ENCODE measurements at regions not wholly inside any gene's neighbourhood (a gene's known extent, or its start where the extent isn't known, plus 50 kb on each side); places are given as distances from the start of the nearest gene placed in this dataset.

- H3K4me2 ChIP-seq (ENCODE audit: low read depth, low read length): no peak overlapping the region
- H3K36me3 ChIP-seq (ENCODE audit: control insufficient read depth, insufficient read depth, low read length): no peaks in the 10 kb centered on the region; the same call in none of the 2 replicates
- H3K9me1 ChIP-seq (ENCODE audit: insufficient read depth, low read length): peaks cover 4% of the 10 kb centered on the region; the same call in 1 of the 2 replicates
- H2BK20ac ChIP-seq (ENCODE audit: low read depth, low read length): no peak overlapping the region
- H3K9me3 ChIP-seq (ENCODE audit: control insufficient read depth, insufficient read depth, low read length): no peaks in the 10 kb centered on the region
- no peaks in the 10 kb centered on the region for H3K27me3 ChIP-seq (ENCODE audit: control insufficient read depth, insufficient read depth, low read length)
- H4K8ac ChIP-seq (ENCODE audit: low read depth in 2 of 2, low read length in 2 of 2): no peak overlapping the region
- H4K20me1 ChIP-seq (ENCODE audit: insufficient read depth, low read length): no peaks in the 10 kb centered on the region
- WGBS, 2 experiments (ENCODE audit: extremely low coverage in 2 of 2, insufficient read length in 1 of 2): no CpG with 5 or more reads among the region's 3 CpGs
- H3K4ac ChIP-seq (ENCODE audit: low read depth, low read length): no peak overlapping the region
- no peak overlapping the region for H4K91ac ChIP-seq (ENCODE audit: insufficient read depth, low read depth, low read length)
- in situ Hi-C loops (cut with MboI; ENCODE audit: low sequenced_read_pairs) (no loop called here), dilution Hi-C loops (cut with HindIII; ENCODE audit: low sequenced_read_pairs, unreplicated experiment) (no loop called here), intact Hi-C loops (cut with micrococcal nuclease) (no loop called here)
- no TSS peak for BruUV-seq (replicated peaks)
- 0 out of 2 replicates have a peak, but pooled peaks cover 1% of the 10 kb centered on the region for H3K4me1 ChIP-seq (ENCODE audit: control insufficient read depth, insufficient read depth, low read length)
- no peak overlapping the region for H3K56ac ChIP-seq (ENCODE audit: extremely low read depth, insufficient read depth, low read length)
- H4K5ac ChIP-seq (ENCODE audit: low read depth, low read length): no peak overlapping the region
- H3K14ac ChIP-seq (replicated peaks; ENCODE audit: low read depth, low read length): no peak overlapping the region
- no peak overlapping the region for H2AK9ac ChIP-seq (replicated peaks; ENCODE audit: low read depth, low read length, poor library complexity)
- ChIA-PET CTCF (no interaction called here), POLR2A (ENCODE audit: unreplicated experiment) (no interaction called here)
- no peak overlapping the region for H2BK120ac ChIP-seq (ENCODE audit: low read depth, low read length)
- H3K9ac ChIP-seq (ENCODE audit: low read depth, low read length): no peak overlapping the region
- no peak overlapping the region for H2AK5ac ChIP-seq (ENCODE audit: low read depth, low read length)
- DNase-seq (no peak), ATAC-seq (ENCODE audit: low read depth) (no peak)
- no peak overlapping the region for H2BK5ac ChIP-seq (ENCODE audit: low read depth, low read length, poor library complexity, severe bottlenecking)
- TF ChIP-seq, protein P1, sequence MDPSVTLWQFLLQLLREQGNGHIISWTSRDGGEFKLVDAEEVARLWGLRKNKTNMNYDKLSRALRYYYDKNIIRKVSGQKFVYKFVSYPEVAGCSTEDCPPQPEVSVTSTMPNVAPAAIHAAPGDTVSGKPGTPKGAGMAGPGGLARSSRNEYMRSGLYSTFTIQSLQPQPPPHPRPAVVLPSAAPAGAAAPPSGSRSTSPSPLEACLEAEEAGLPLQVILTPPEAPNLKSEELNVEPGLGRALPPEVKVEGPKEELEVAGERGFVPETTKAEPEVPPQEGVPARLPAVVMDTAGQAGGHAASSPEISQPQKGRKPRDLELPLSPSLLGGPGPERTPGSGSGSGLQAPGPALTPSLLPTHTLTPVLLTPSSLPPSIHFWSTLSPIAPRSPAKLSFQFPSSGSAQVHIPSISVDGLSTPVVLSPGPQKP (IDR thresholded peaks at IDR 0.05; ENCODE audit: borderline replicate concordance, low read depth, low read length): no peak
- TF ChIP-seq RCOR1 (IDR thresholded peaks at IDR 0.05; ENCODE audit: insufficient replicate concordance, low read length) (no peak), CHD1 (IDR thresholded peaks at IDR 0.05; ENCODE audit: low read depth, low read length) (no peak), BHLHE40 (IDR thresholded peaks at IDR 0.05; ENCODE audit: low read depth, low read length) (no peak), FOS (IDR thresholded peaks at IDR 0.05; ENCODE audit: low read depth, low read length) (no peak), CEBPB (IDR thresholded peaks at IDR 0.05; ENCODE audit: low read depth, low read length) (no peak), RFX5 (IDR thresholded peaks at IDR 0.05; ENCODE audit: low read depth, low read length) (no peak), MXI1 (IDR thresholded peaks at IDR 0.05; ENCODE audit: borderline replicate concordance, low read depth, low read length) (no peak)
- TF ChIP-seq, protein P2, sequence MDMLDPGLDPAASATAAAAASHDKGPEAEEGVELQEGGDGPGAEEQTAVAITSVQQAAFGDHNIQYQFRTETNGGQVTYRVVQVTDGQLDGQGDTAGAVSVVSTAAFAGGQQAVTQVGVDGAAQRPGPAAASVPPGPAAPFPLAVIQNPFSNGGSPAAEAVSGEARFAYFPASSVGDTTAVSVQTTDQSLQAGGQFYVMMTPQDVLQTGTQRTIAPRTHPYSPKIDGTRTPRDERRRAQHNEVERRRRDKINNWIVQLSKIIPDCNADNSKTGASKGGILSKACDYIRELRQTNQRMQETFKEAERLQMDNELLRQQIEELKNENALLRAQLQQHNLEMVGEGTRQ (IDR thresholded peaks at IDR 0.05; ENCODE audit: low read depth, low read length): no peak
- H2BK15ac ChIP-seq (ENCODE audit: low read depth, low read length): no peak overlapping the region
- H2AFZ ChIP-seq (replicated peaks; ENCODE audit: low read length, poor library complexity): no peak overlapping the region
- peaks cover 0 to 2% of the 10 kb centered on the region in 2 experiments; a peak in 1 of 4 replicates for H3K79me1 ChIP-seq (ENCODE audit: low read depth in 1 of 2, low read length in 2 of 2)
- no peak overlapping the region for H3K23ac ChIP-seq (ENCODE audit: low read depth, low read length)
- H3K4me3 ChIP-seq (ENCODE audit: insufficient read depth, low read depth, low read length): no peak overlapping the region
- H3K27ac ChIP-seq (ENCODE audit: insufficient read depth, low read length): no peak overlapping the region
- H3K18ac ChIP-seq (ENCODE audit: low read depth, low read length): no peak overlapping the region
Measured at GRCh38 chr18:23391156-23391555, 61.9 kb upstream of the RIOK3 start.

Measured in IMR-90 (cell line).